DOHH2 (cell line): ENCODE measurements at regions not wholly inside any gene's neighbourhood (a gene's known extent, or its start where the extent isn't known, plus 50 kb on each side); places are given as distances from the start of the nearest gene placed in this dataset.

ENCODE experiments used
- H3F3A ChIP-seq: fragments of 200-600 bp; sonication (generic), shearing (Covaris generic); 2 replicates; pipeline ENCODE4 v1.6.0; 2016; ENCODE audit warnings: antibody characterized with exemption, mild to moderate bottlenecking; ENCODE audit not compliant: control insufficient read depth, insufficient read depth
- H3K27ac ChIP-seq: fragments of 200-600 bp; sonication (generic); 2 replicates; pipeline ENCODE4 v1.5.1; 2014; ENCODE audit warnings: low read depth, mild to moderate bottlenecking, low read length, moderate library complexity
- H3K27me3 ChIP-seq: fragments of 200-600 bp; sonication (generic); 2 replicates; pipeline ENCODE4 v1.6.1; 2014; ENCODE audit warnings: mild to moderate bottlenecking, low read length, mixed read lengths; ENCODE audit not compliant: control insufficient read depth
- H3K36me3 ChIP-seq: fragments of 200-600 bp; sonication (generic); 2 replicates; pipeline ENCODE4 v1.6.1; 2014; ENCODE audit warnings: mild to moderate bottlenecking, low read length, moderate library complexity, mixed read lengths; ENCODE audit not compliant: control insufficient read depth
- H3K4me1 ChIP-seq: fragments of 200-600 bp; sonication (generic); 2 replicates; pipeline ENCODE4 v1.6.1; 2014; ENCODE audit warnings: mild to moderate bottlenecking, low read length, mixed read lengths; ENCODE audit not compliant: control insufficient read depth
- H3K4me2 ChIP-seq: fragments of 200-600 bp; sonication (generic); 2 replicates; pipeline ENCODE4 v1.6.0; 2014; ENCODE audit warnings: mild to moderate bottlenecking, low read length, moderate library complexity
- H3K4me3 ChIP-seq: fragments of 200-600 bp; sonication (generic); 2 replicates; pipeline ENCODE4 v1.5.1; 2014; ENCODE audit warnings: mild to moderate bottlenecking, low read length, mixed read lengths
- H3K79me2 ChIP-seq: fragments of 200-600 bp; sonication (generic); 2 replicates; pipeline ENCODE4 v1.6.1; 2014; ENCODE audit warnings: mild to moderate bottlenecking, low read length, mixed read lengths; ENCODE audit not compliant: control insufficient read depth
- H3K9me2 ChIP-seq: fragments of 200-600 bp; sonication (generic); replicated peaks from 2 replicates; pipeline ENCODE4 v1.6.1; 2014; ENCODE audit warnings: mild to moderate bottlenecking, low read length, mixed read lengths; ENCODE audit not compliant: control insufficient read depth
- H3K9me3 ChIP-seq: fragments of 200-600 bp; sonication (generic); 2 replicates; pipeline ENCODE4 v1.6.1; 2014; ENCODE audit warnings: antibody characterized with exemption, low read length, mixed read lengths; ENCODE audit not compliant: control insufficient read depth, insufficient read depth
- H4K20me1 ChIP-seq: fragments of 200-600 bp; sonication (generic); 2 replicates; pipeline ENCODE4 v1.6.0; 2014; ENCODE audit warnings: low read depth, mild to moderate bottlenecking, antibody characterized with exemption, low read length, moderate library complexity; ENCODE audit not compliant: control insufficient read depth, insufficient read depth
- EZH2phosphoT487 ChIP-seq: fragments of 200-600 bp; sonication (generic); IDR thresholded peaks from 2 replicates; pipeline ENCODE4 v1.6.1; 2017; ENCODE audit warnings: borderline replicate concordance, mild to moderate bottlenecking, antibody characterized with exemption, low read length, moderate library complexity, mixed read lengths
- TF ChIP-seq, protein P1 (sequence below): fragments of 200-600 bp; sonication (generic); IDR thresholded peaks from one replicate; pipeline ENCODE4 v1.5.1; 2014; ENCODE audit warnings: antibody characterized with exemption, mild to moderate bottlenecking, low read depth, low read length; ENCODE audit not compliant: poor library complexity, severe bottlenecking

- Histone ChIP-seq H3K36me3 (no peaks in the 10 kb centered on the region), H3F3A (no peaks in the 10 kb centered on the region)
- TF ChIP-seq, protein P1, sequence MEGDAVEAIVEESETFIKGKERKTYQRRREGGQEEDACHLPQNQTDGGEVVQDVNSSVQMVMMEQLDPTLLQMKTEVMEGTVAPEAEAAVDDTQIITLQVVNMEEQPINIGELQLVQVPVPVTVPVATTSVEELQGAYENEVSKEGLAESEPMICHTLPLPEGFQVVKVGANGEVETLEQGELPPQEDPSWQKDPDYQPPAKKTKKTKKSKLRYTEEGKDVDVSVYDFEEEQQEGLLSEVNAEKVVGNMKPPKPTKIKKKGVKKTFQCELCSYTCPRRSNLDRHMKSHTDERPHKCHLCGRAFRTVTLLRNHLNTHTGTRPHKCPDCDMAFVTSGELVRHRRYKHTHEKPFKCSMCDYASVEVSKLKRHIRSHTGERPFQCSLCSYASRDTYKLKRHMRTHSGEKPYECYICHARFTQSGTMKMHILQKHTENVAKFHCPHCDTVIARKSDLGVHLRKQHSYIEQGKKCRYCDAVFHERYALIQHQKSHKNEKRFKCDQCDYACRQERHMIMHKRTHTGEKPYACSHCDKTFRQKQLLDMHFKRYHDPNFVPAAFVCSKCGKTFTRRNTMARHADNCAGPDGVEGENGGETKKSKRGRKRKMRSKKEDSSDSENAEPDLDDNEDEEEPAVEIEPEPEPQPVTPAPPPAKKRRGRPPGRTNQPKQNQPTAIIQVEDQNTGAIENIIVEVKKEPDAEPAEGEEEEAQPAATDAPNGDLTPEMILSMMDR, result no peak
- TF ChIP-seq EZH2phosphoT487, result no peak
Observed at GRCh38 chr2:194495046-194495445, 1162.0 kb upstream of the SLC39A10 start.

GRCh38 chr2:194494401-194494800 lies 1162.6 kb upstream of the SLC39A10 start:
- H3K36me3 ChIP-seq, result no peaks in the 10 kb centered on the region
- no peak overlapping the region for H3K27ac ChIP-seq
- no peaks in the 10 kb centered on the region for H3K79me2 ChIP-seq
- H3K9me2 ChIP-seq, result no peaks in the 10 kb centered on the region
- no peak for TF ChIP-seq EZH2phosphoT487
- TF ChIP-seq, protein P1, result no peak
- no peaks in the 10 kb centered on the region for H4K20me1 ChIP-seq
- no peak overlapping the region for H3K4me3 ChIP-seq
- no peaks in the 10 kb centered on the region for H3K9me3 ChIP-seq
- H3F3A ChIP-seq, result no peaks in the 10 kb centered on the region
- no peaks in the 10 kb centered on the region for H3K27me3 ChIP-seq
- no peak overlapping the region for H3K4me2 ChIP-seq
- H3K4me1 ChIP-seq, result no peaks in the 10 kb centered on the region

More at GRCh38 chr2:194495046-194495445, 1162.0 kb upstream of the SLC39A10 start:
- Histone ChIP-seq H3K4me3 (no peak overlapping the region), H3K79me2 (no peaks in the 10 kb centered on the region), H3K27me3 (no peaks in the 10 kb centered on the region), H3K4me1 (no peaks in the 10 kb centered on the region), H3K9me2 (no peaks in the 10 kb centered on the region), H3K9me3 (no peaks in the 10 kb centered on the region), H3K4me2 (no peak overlapping the region), H4K20me1 (no peaks in the 10 kb centered on the region), H3K27ac (no peak overlapping the region)

- Histone ChIP-seq H3K9me2 (no peaks in the 10 kb centered on the region), H3K4me1 (no peaks in the 10 kb centered on the region), H3K4me2 (no peak overlapping the region), H3K79me2 (no peaks in the 10 kb centered on the region), H3K27ac (no peak overlapping the region), H3K4me3 (no peak overlapping the region), H3K27me3 (no peaks in the 10 kb centered on the region), H4K20me1 (no peaks in the 10 kb centered on the region), H3K36me3 (no peaks in the 10 kb centered on the region), H3F3A (no peaks in the 10 kb centered on the region), H3K9me3 (no peaks in the 10 kb centered on the region)
- TF ChIP-seq, protein P1, result no peak
- TF ChIP-seq EZH2phosphoT487, result no peak
Observed at GRCh38 chr2:194491409-194492115, 1165.5 kb upstream of the SLC39A10 start.
